ENCODE measurements at regions not wholly inside any gene's neighbourhood (a gene's known extent, or its start where the extent isn't known, plus 50 kb on each side); places are given as distances from the start of the nearest gene placed in this dataset.

- TF ChIP-seq, protein P1, sequence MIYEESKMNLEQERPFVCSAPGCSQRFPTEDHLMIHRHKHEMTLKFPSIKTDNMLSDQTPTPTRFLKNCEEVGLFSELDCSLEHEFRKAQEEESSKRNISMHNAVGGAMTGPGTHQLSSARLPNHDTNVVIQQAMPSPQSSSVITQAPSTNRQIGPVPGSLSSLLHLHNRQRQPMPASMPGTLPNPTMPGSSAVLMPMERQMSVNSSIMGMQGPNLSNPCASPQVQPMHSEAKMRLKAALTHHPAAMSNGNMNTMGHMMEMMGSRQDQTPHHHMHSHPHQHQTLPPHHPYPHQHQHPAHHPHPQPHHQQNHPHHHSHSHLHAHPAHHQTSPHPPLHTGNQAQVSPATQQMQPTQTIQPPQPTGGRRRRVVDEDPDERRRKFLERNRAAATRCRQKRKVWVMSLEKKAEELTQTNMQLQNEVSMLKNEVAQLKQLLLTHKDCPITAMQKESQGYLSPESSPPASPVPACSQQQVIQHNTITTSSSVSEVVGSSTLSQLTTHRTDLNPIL (CRISPR knock-in tag; IDR thresholded peaks at IDR 0.05; ENCODE audit: low read depth), result no peak
- no peak for TF ChIP-seq OSR1 (CRISPR knock-in tag; IDR thresholded peaks at IDR 0.05)
- TF ChIP-seq RARB (CRISPR knock-in tag; IDR thresholded peaks at IDR 0.05), result no peak
- no peak for TF ChIP-seq ZNF70 (CRISPR knock-in tag; IDR thresholded peaks at IDR 0.05)
- TF ChIP-seq PPARA (CRISPR knock-in tag; IDR thresholded peaks at IDR 0.05; ENCODE audit: borderline replicate concordance), result no peak
- TF ChIP-seq TCF4 (CRISPR knock-in tag; IDR thresholded peaks at IDR 0.05; ENCODE audit: borderline replicate concordance), result no peak
- TF ChIP-seq ZFP30 (CRISPR knock-in tag; IDR thresholded peaks at IDR 0.05), result no peak
- TF ChIP-seq, protein P2, sequence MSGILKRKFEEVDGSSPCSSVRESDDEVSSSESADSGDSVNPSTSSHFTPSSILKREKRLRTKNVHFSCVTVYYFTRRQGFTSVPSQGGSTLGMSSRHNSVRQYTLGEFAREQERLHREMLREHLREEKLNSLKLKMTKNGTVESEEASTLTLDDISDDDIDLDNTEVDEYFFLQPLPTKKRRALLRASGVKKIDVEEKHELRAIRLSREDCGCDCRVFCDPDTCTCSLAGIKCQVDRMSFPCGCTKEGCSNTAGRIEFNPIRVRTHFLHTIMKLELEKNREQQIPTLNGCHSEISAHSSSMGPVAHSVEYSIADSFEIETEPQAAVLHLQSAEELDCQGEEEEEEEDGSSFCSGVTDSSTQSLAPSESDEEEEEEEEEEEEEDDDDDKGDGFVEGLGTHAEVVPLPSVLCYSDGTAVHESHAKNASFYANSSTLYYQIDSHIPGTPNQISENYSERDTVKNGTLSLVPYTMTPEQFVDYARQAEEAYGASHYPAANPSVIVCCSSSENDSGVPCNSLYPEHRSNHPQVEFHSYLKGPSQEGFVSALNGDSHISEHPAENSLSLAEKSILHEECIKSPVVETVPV (CRISPR knock-in tag; IDR thresholded peaks at IDR 0.05), result no peak
- TF ChIP-seq CSDC2 (CRISPR knock-in tag; IDR thresholded peaks at IDR 0.05), result no peak
- TF ChIP-seq PATZ1 (CRISPR knock-in tag; IDR thresholded peaks at IDR 0.05; ENCODE audit: borderline replicate concordance), result no peak
- no peak for TF ChIP-seq ESRRG (CRISPR knock-in tag; IDR thresholded peaks at IDR 0.05)
- no peak for TF ChIP-seq ZNF565 (CRISPR knock-in tag; conservative IDR thresholded peaks at IDR 0.05; ENCODE audit: low read depth)
- TF ChIP-seq TOX (CRISPR knock-in tag; IDR thresholded peaks at IDR 0.05; ENCODE audit: borderline replicate concordance), result no peak
- TF ChIP-seq ARNTL (CRISPR knock-in tag; IDR thresholded peaks at IDR 0.05; ENCODE audit: borderline replicate concordance, low read depth), result no peak
These were observed 1168.1 kb downstream of the OLFM4 start for GRCh38 chr13:54196684-54197083.
